Esophagus squamous epithelium (tissue), 4 donors: ENCODE measurements at regions not wholly inside any gene's neighbourhood (a gene's known extent, or its start where the extent isn't known, plus 50 kb on each side); places are given as distances from the start of the nearest gene placed in this dataset.

ENCODE experiments used
- POLR2A ChIP-seq, 4 donors: fragments of 450-650 bp; IDR thresholded peaks; one replicate each; pipeline ENCODE4 v1.6.1; 2017; ENCODE audit warnings: antibody characterized with exemption in 4 of 4, mild to moderate bottlenecking in 4 of 4, moderate library complexity in 3 of 4
- TF ChIP-seq, protein P1 (sequence below), 6 experiments: fragments of 450-650 bp in 4 of 6; fragments of 200-600 bp in 2 of 6; sonication (generic) in 2 of 6; IDR thresholded peaks; one replicate each; pipeline ENCODE4 v1.5.1; 2016 to 2019; ENCODE audit warnings: antibody characterized with exemption in 6 of 6, mild to moderate bottlenecking in 4 of 6, moderate library complexity in 4 of 6

DNA sequence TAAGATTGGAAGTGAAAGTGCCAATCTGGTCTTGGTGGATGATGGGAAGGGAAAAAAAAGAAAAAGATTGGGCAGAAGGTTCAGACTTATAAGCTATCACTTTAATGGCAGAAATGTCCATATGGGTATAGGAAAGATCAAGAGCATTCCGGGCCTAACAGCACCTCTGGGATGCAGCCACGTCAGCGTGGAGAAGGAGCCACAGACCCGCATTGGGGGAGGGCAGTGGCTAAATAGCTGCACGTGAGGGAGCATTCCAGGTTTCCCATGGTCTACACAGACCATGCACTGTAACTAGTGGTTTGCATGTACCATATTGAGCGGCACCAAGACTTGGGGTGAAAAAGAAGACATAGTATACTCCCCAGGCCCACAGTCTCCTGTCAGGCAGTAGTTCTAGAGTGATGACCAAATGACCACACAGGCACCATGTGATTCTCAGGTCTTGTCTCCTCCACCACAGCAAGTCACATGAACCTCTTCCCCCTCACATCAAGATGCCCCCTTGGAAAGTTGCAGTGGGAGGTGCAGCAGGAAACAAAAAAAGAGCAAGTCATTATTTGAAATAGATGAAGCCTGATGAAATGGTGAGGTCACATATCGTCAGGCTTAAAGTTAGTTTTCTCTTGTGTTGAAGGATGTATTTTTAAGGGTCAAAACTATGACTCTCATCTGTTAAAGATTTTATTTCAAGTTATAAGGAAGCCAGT lies 94.4 kb upstream of the TNFAIP3 start:
- TF ChIP-seq POLR2A (IDR thresholded peaks at IDR 0.05): no peak
- TF ChIP-seq, protein P1, sequence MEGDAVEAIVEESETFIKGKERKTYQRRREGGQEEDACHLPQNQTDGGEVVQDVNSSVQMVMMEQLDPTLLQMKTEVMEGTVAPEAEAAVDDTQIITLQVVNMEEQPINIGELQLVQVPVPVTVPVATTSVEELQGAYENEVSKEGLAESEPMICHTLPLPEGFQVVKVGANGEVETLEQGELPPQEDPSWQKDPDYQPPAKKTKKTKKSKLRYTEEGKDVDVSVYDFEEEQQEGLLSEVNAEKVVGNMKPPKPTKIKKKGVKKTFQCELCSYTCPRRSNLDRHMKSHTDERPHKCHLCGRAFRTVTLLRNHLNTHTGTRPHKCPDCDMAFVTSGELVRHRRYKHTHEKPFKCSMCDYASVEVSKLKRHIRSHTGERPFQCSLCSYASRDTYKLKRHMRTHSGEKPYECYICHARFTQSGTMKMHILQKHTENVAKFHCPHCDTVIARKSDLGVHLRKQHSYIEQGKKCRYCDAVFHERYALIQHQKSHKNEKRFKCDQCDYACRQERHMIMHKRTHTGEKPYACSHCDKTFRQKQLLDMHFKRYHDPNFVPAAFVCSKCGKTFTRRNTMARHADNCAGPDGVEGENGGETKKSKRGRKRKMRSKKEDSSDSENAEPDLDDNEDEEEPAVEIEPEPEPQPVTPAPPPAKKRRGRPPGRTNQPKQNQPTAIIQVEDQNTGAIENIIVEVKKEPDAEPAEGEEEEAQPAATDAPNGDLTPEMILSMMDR (IDR thresholded peaks at IDR 0.05): no peak
